HL-60/S4 treated with phorbol 12-myristate 13-acetate at 8.2 ng/mL for 4 days and 3 days (cell line): ENCODE measurements at regions not wholly inside any gene's neighbourhood (a gene's known extent, or its start where the extent isn't known, plus 50 kb on each side); places are given as distances from the start of the nearest gene placed in this dataset.
"Not testable (repeated sequence)": the region's sequence is repeated elsewhere in the genome, so short reads cannot be mapped to it uniquely, and the experiment has no call there.

ENCODE experiments used
- in situ Hi-C: fragments of 300-500 bp; cut with MboI; formaldehyde crosslinking; loops from 2 replicates; pipeline ENCODE4 v1.15.0; 2022; ENCODE audit warnings: low sequenced_read_pairs

DNA sequence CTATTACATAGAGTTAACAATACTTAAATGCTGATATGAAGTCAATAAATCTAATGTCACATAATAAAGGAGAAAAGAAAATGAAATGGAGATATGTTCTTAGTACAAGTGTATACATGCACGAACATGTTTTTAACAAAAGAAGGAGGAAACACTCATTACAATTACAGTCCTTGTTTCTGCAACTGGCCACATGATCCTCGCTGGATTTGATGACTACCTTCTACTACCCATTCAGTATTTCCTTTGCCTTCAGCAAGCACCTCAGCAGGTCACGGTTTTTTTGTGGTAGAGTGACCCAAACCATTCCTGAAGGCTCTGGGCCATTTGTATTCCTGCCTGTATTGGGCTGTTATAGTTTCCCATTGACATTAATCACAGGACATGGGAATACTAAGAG is 172.8 kb upstream of the CXADR start:
- in situ Hi-C loops = no loop called here

DNA sequence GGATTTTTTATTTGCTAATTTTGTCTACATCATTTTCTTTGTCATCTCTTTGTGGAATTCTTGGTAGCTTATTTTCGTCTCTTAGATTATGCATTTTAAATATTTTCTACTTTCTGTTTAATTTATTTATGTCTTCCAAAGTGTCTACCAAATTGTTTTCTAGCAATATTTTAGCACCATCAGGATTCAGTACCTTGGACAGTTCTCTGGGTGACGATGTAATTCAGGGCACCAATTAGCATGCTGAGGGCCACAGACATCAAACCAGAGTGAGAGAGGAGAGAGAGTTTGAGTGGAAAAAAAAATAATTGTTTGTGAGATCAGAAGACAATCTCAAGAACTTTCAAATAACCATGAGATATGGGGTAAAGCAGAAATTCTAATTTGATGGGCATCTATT is 169.8 kb upstream of the CXADR start:
- in situ Hi-C loops = no loop called here

GRCh38 chr21:17348357-17348756 is 164.5 kb upstream of the CXADR start:
- in situ Hi-C loops = no loop called here

DNA sequence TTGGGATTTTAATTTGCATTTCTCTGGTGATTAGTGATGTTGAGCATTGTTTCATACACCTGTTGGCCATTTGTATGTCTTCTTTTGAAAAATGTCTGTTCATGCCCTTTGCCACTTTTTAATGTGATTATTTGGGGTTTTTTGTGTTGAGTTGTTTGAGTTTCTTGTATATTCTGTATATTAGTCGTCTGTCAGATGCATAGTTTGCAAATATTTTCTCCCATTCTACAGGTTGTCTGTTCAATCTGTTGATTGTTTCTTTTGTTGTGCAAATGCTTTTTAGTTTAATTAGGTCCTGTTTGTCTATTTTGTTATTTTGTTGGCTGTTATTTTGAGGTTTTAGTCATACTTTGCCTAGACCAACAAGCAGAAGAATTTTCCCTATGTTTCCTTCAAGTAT is 164.0 kb upstream of the CXADR start:
- in situ Hi-C loops = no loop called here

DNA sequence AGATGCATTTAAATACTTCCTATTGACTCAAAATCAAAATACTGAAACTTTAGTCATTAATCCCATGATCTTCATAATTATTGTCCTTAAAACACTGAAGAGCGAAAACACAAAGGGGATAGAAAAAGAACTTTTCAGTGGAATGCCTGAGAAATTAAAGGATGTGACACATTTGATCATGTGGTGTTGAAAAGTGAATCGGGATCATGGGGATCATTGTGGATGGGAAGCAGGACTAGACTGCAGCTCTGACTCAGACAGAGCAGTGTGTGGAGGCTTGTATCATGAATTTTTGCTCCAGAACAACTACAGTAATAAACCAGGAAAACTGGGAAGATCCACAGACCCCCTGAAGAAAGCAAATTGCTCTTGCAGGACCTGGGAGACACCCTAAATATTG is 161.1 kb upstream of the CXADR start:
- in situ Hi-C loops = no loop called here

DNA sequence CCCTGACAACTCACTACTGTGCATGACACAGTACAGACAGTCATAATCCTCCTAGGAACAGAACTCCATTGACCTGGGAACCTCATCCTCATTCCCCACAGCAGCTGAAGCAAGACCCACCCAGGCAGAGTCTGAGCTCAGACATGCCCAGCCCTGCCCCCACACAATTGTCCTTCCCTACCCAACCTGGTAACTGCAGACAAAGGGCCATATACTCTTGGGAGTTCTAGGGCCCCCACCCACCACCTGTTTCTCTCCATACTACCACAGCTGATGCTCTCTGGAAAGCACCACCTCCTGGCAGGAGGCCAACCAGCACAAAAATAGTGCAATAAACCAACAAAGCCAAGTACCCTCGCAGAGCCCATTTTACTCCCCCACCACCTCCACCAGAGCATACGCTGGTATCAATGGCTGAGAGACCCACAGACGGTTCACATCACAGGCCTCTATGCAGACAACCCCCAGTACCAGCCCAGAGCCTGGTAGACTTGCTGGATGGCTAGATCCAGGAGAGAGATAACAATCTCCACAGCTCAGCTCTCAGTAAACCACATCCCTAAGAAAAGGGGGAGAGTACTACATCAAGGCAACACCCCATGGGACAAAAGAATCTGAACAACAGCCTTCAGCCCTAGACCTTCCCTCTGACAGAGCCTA is 159.7 kb upstream of the CXADR start:
- in situ Hi-C loops = no loop called here

- in situ Hi-C loops = no loop called here
Measured at GRCh38 chr21:17359781-17360180, 153.1 kb upstream of the CXADR start.

DNA sequence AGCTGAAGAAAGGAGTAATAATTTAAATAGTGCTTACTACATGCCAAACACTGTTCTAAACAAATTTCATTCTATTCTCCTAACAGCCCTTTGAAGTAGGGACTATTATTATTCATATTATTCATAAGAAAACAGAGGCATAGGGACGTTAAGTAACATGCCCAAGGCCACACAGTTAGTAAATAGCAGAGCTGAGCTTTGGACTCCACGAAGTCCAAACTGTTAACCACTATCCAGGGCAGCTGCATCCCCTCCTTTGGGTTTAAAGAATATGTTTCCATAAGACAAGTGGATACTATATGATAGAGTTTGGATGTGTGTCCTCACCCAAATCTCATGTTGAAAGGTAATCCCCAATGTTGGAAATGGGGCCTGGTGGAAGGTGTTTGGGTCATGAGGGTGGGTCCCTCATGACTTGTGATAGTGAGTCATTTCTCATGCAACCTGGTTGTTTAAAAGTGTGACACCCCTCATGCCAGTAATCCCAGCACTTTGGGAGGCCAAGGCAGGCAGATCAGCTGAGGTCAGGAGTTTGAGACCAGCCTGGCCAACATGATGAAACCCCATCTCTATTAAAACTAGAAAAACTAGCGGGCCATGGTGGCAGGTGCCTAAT is 144.0 kb upstream of the CXADR start:
- in situ Hi-C loops = no loop called here

GRCh38 chr21:17370263-17370662 is 142.6 kb upstream of the CXADR start:
- in situ Hi-C loops = no loop called here

GRCh38 chr21:17370916-17371315 is 141.9 kb upstream of the CXADR start:
- in situ Hi-C loops = no loop called here

- in situ Hi-C loops = no loop called here
Measured at GRCh38 chr21:17371450-17371849, 141.4 kb upstream of the CXADR start.

DNA sequence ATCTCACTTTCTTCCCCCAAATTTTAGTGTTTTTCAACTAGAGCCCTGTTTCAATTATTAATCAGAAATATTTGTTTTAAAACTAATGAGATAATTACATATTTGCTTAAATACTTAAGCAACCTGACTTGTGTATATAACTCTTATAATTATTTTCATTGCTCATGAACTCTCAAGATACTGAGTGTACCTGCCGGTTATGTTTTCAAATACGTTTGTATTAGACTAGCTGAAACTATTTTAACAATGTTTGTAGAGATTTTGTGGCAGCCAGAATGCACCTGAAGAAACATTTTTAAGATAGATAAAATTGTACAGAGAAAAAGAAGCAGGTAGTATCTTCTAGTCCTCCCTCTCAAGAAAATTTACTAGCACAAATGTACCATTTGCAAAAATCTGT is 140.6 kb upstream of the CXADR start:
- in situ Hi-C loops = no loop called here

DNA sequence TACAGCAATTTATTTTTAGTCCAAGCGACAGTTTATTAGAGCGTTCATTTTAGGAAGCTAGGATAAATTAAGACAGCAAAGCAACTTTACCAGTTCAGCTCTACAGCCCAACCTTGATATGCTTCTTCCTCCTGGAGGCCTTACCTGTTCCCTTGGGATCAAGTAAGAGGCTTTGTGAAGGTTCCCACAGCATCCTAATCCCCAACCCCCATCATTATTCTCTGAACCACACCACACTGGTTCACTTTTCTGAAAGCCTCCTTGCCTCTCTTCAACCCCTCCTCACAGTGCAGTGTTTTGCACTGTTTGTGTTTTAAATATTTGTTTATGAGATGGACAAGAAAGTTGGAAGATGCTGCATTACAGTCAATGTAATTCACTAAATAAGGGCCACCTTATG is 126.3 kb upstream of the CXADR start:
- in situ Hi-C loops = no loop called here

- in situ Hi-C loops = no loop called here
Measured at GRCh38 chr21:17387030-17387617, 125.7 kb upstream of the CXADR start.

- in situ Hi-C loops = no loop called here
Measured at GRCh38 chr21:17388226-17388625, 124.6 kb upstream of the CXADR start.

DNA sequence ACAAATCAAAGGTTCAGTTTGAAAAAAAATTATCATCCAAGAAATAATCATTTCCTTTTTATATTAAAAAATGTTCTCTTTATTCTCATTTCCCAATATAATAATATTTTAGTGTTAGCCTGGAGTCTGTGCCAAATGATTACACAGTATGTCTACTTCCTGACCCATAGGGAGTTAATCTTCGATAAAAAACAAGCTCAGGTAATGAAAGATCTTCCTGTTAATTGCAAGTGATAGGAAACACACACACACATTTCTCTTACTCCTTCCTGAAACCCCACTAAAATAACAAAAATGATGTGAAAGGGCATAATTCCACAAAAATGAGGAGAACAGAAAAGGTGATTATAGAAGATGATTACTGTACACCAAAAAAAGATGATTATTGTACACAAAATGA is 123.5 kb upstream of the CXADR start:
- in situ Hi-C loops = no loop called here

GRCh38 chr21:17390569-17390968 is 122.3 kb upstream of the CXADR start:
- in situ Hi-C loops = no loop called here

- in situ Hi-C loops = no loop called here
Measured at GRCh38 chr21:17391811-17392340, 121.0 kb upstream of the CXADR start.

DNA sequence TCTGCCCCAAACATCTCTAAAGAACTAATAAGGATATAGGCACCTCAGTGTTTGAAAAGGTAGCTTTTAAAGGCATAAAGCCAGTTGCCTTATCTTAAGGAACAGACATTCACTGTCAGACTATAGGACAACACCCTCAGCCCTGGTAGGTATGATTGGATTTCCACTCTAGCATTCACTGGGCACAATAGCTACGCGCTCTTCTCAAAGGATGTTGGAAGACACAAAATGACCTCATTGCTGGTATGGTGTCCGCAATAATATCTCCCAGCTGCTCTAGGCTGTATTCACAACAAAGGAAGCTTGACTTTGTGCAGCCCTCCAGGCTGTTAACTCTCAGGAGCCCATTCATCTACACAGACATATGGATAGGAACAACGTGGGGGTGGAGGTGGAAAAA is 119.4 kb upstream of the CXADR start:
- in situ Hi-C loops = no loop called here

DNA sequence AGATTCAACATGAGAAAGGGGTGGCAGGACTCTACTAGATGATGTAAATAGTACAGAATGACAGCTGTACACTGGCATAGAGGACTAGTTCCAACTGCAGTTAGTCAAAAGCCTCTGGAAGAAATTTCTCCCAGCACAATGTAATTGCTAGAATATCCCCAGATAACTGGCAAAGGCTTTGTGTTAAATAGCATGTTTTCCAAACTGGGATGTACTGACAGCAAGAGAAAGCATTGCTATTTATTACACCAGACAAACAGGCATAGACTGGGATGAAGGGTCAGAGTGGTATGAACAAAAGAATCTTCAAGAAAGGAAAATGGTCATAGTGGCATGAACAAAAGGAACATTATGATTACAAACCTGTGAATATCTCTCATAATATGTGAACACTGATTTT is 115.9 kb upstream of the CXADR start:
- in situ Hi-C loops = no loop called here

GRCh38 chr21:17397703-17398102 is 115.1 kb upstream of the CXADR start:
- in situ Hi-C loops = no loop called here

DNA sequence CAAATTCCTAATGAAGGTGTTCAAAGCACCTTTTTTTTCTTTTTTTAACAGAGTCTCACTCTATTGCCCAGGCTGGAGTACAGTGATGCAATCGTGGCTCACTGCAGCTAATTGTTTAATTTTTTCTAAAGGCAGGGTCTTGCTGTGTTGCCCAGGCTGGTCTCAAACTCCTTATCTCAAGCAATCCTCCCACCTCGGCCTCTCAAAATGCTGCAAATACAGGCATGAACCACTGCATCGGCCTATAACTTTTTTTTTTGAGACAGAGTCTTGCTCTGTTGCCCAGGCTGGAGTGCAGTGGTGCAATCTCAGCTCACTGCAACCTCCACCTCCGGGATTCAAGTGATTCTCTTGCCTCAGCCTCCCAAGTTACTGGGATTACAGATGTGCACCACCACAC is 113.9 kb upstream of the CXADR start:
- in situ Hi-C loops = not testable (repeated sequence)
